Loucy (cell line): ENCODE measurements at regions not wholly inside any gene's neighbourhood (a gene's known extent, or its start where the extent isn't known, plus 50 kb on each side); places are given as distances from the start of the nearest gene placed in this dataset.

Experiments used
- CTCF ChIP-seq: fragments of 200-600 bp; sonication (generic); conservative IDR thresholded peaks from 2 replicates; pipeline ENCODE4 v1.5.1; 2014; ENCODE audit warnings: mild to moderate bottlenecking, antibody characterized with exemption, low read length
- EZH2phosphoT487 ChIP-seq: fragments of 200-600 bp; IDR thresholded peaks from 2 replicates; pipeline ENCODE4 v1.6.1; 2018; ENCODE audit warnings: antibody characterized with exemption, mild to moderate bottlenecking, moderate library complexity, borderline replicate concordance

GRCh38 chr15:62426387-62426956 is 261.4 kb upstream of the C2CD4B start:
- TF ChIP-seq CTCF (no peak), EZH2phosphoT487 (no peak)
